Endothelial cell of umbilical vein (primary cell): ENCODE measurements at regions not wholly inside any gene's neighbourhood (a gene's known extent, or its start where the extent isn't known, plus 50 kb on each side); places are given as distances from the start of the nearest gene placed in this dataset.

Experiments used
- BruUV-seq: library from RNA; stranded (reverse); fragments of 400-500 nt; replicated peaks from 2 replicates; lab custom pipeline; 2021; lab: Mats Ljungman, UMichigan
- CTCF ChIA-PET: fragments of 300-600, 350-600 bp; sonication (Branson Sonifier 250); formaldehyde crosslinking; loops from one replicate; lab custom pipeline; 2021; ENCODE audit warnings: antibody characterized with exemption, inconsistent platforms; lab: Charles Lee
- POLR2A ChIA-PET: fragments of 300-600, 350-600 bp; sonication (Branson Sonifier 250); formaldehyde crosslinking; loops from one replicate; lab custom pipeline; 2021; ENCODE audit warnings: antibody characterized with exemption, inconsistent platforms; lab: Charles Lee
- DNase-seq: peaks from one replicate; pipeline ENCODE4 v3.0.0-alpha.2; 2011; ENCODE audit warnings: low read depth, low spot score
- FAIRE-seq: peaks from 2 replicates; lab custom pipeline; 2011; peaks lifted over from hg19 to GRCh38; lab: Jason Lieb, UNC
- H2AFZ ChIP-seq: 2 replicates; pipeline ENCODE4 v1.6.0; 2012; ENCODE audit warnings: low read depth, low read length, control low read depth, inconsistent platforms
- H3K27ac ChIP-seq: 2 replicates; pipeline ENCODE4 v1.5.1; 2011; ENCODE audit warnings: low read depth, mild to moderate bottlenecking, control low read depth, low read length, moderate library complexity; ENCODE audit not compliant: insufficient read depth
- H3K27me3 ChIP-seq, 2 experiments: 2 replicates each; pipeline versions ENCODE4 v1.6.0 to v1.6.1; 2011; ENCODE audit warnings: low read length in 2 of 2, mixed read lengths in 1 of 2; ENCODE audit not compliant: control insufficient read depth in 2 of 2, insufficient read depth in 2 of 2
- H3K36me3 ChIP-seq, 2 experiments: 2 replicates in 1 of 2; 3 replicates in 1 of 2; pipeline ENCODE4 v1.5.1; 2011; ENCODE audit warnings: low read length in 2 of 2, mild to moderate bottlenecking in 1 of 2, moderate library complexity in 1 of 2; ENCODE audit not compliant: control insufficient read depth in 2 of 2, insufficient read depth in 2 of 2; ENCODE audit errors: extremely low read depth in 1 of 2
- H3K4me1 ChIP-seq: 3 replicates; pipeline ENCODE4 v1.5.1; 2011; ENCODE audit warnings: mild to moderate bottlenecking, low read length; ENCODE audit not compliant: control insufficient read depth, insufficient read depth; ENCODE audit errors: extremely low read depth
- H3K4me2 ChIP-seq: 2 replicates; pipeline ENCODE4 v1.6.1; 2011; ENCODE audit warnings: low read length, control low read depth, mixed read lengths; ENCODE audit not compliant: insufficient read depth
- H3K4me3 ChIP-seq, 3 experiments: fragments of 200-600 bp in 1 of 3; sonication (generic), shearing (Covaris generic) in 1 of 3; replicated peaks in 1 of 3; 2 replicates each; pipeline ENCODE4 v1.5.1; 2011 to 2016; ENCODE audit warnings: control low read depth in 3 of 3, low read length in 3 of 3, mild to moderate bottlenecking in 2 of 3, inconsistent platforms in 1 of 3, low read depth in 1 of 3, moderate library complexity in 1 of 3; ENCODE audit not compliant: insufficient read depth in 1 of 3
- H3K79me2 ChIP-seq: 2 replicates; pipeline ENCODE4 v1.6.0; 2012; ENCODE audit warnings: low read length, inconsistent platforms; ENCODE audit not compliant: control insufficient read depth, insufficient read depth
- H3K9ac ChIP-seq: replicated peaks from 2 replicates; pipeline ENCODE3; 2011; ENCODE audit warnings: low read length, control low read depth; ENCODE audit not compliant: insufficient read depth; ENCODE audit errors: extremely low read depth
- H3K9me1 ChIP-seq: replicated peaks from 3 replicates; pipeline ENCODE4 v1.6.0; 2011; ENCODE audit warnings: mild to moderate bottlenecking, low read length; ENCODE audit not compliant: control insufficient read depth, insufficient read depth; ENCODE audit errors: extremely low read depth
- H3K9me3 ChIP-seq: replicated peaks from 2 replicates; pipeline ENCODE4 v1.5.1; 2012; ENCODE audit warnings: low read length, inconsistent platforms; ENCODE audit not compliant: control insufficient read depth, insufficient read depth
- H4K20me1 ChIP-seq: replicated peaks from 2 replicates; pipeline ENCODE3; 2011; ENCODE audit warnings: mild to moderate bottlenecking, low read length; ENCODE audit not compliant: control insufficient read depth, insufficient read depth; ENCODE audit errors: extremely low read depth
- CTCF ChIP-seq, 2 donors: IDR thresholded peaks; 1 replicate in 1 of 2; 2 replicates in 1 of 2; pipeline ENCODE4 v1.5.1; 2011; ENCODE audit warnings: low read length in 2 of 2, mild to moderate bottlenecking in 2 of 2, moderate library complexity in 2 of 2, control low read depth in 1 of 2, inconsistent platforms in 1 of 2, low read depth in 1 of 2; ENCODE audit not compliant: insufficient read depth in 1 of 2; ENCODE audit errors: extremely low read depth in 1 of 2
- EZH2 ChIP-seq: IDR thresholded peaks from 2 replicates; pipeline ENCODE4 v1.6.1; 2012; ENCODE audit warnings: borderline replicate concordance, low read depth, mild to moderate bottlenecking, moderate library complexity, low read length, inconsistent platforms; ENCODE audit not compliant: severe bottlenecking
- FOS ChIP-seq: IDR thresholded peaks from 2 replicates; pipeline ENCODE4 v1.6.1; 2011; ENCODE audit warnings: mild to moderate bottlenecking, low read length, moderate library complexity, borderline replicate concordance; ENCODE audit not compliant: insufficient read depth
- GATA2 ChIP-seq: IDR thresholded peaks from 2 replicates; pipeline ENCODE4 v1.7.0; 2011; ENCODE audit warnings: low read depth, mild to moderate bottlenecking, moderate library complexity, mixed read lengths, low read length; ENCODE audit not compliant: insufficient read length, insufficient read depth
- JUN ChIP-seq: IDR thresholded peaks from 2 replicates; pipeline ENCODE4 v1.6.1; 2011; ENCODE audit warnings: borderline replicate concordance, low read depth; ENCODE audit not compliant: insufficient read length, insufficient read depth
- MAX ChIP-seq: IDR thresholded peaks from 2 replicates; pipeline ENCODE4 v1.6.1; 2011; ENCODE audit not compliant: insufficient read depth, insufficient read length
- MYC ChIP-seq: IDR thresholded peaks from one replicate; pipeline ENCODE4 v1.6.1; 2011; ENCODE audit warnings: mild to moderate bottlenecking, low read depth, low read length
- POLR2A ChIP-seq: IDR thresholded peaks from 2 replicates; pipeline ENCODE4 v1.6.1; 2012; ENCODE audit warnings: low read depth, mild to moderate bottlenecking, control low read depth, low read length
- POLR2AphosphoS5 ChIP-seq: IDR thresholded peaks from 2 replicates; pipeline ENCODE4 v1.6.1; 2012; ENCODE audit warnings: low read depth, mild to moderate bottlenecking, control low read depth, low read length, moderate library complexity; ENCODE audit not compliant: insufficient read depth
- dilution Hi-C: fragments of 300-500 bp; cut with MboI; formaldehyde crosslinking; loops from one replicate; pipeline ENCODE4 v1.15.0; 2019; ENCODE audit warnings: low sequenced_read_pairs; ENCODE audit not compliant: extremely low pct_ligation_motif_present
- intact Hi-C: fragments of 100-400 bp; cut with micrococcal nuclease; formaldehyde crosslinking; loops from one replicate; pipeline ENCODE4 v1.10.0; 2022

- dilution Hi-C loops, result no loop called here
- H3K4me3 ChIP-seq, result no peak overlapping the region
- ChIA-PET POLR2A (no interaction called here), CTCF (interaction anchor here (1.0 to 1.5 kb wide), 3 partner anchors 45 to 144 kb away, joined by 3 to 4 read pairs (median 3); no protein-coding TSS in a partner anchor)
- no peaks in the 10 kb centered on the region for H3K9me1 ChIP-seq
- intact Hi-C loops, result no loop called here
- H3K9me3 ChIP-seq, result no peaks in the 10 kb centered on the region
- FAIRE-seq (no peak), DNase-seq (no peak)
- peaks cover 2% of the 10 kb centered on the region for H3K79me2 ChIP-seq
- no peaks in the 10 kb centered on the region for H4K20me1 ChIP-seq
- peaks cover 22% of the 10 kb centered on the region for H3K4me1 ChIP-seq
- H3K27ac ChIP-seq, result no peak overlapping the region
- H3K36me3 ChIP-seq, result no peaks in the 10 kb centered on the region
- H2AFZ ChIP-seq, result no peak overlapping the region
- BruUV-seq, result no TSS peak
- no peak for TF ChIP-seq MYC
- TF ChIP-seq GATA2, result no peak
- TF ChIP-seq POLR2A, result no peak
- no peak for TF ChIP-seq JUN
- TF ChIP-seq FOS, result no peak
- TF ChIP-seq MAX, result no peak
- TF ChIP-seq EZH2, result no peak
- no peak for TF ChIP-seq POLR2AphosphoS5
- no peak for TF ChIP-seq CTCF (IDR thresholded peaks at IDR 0.05; ENCODE audit: extremely low read depth in 1 of 2, insufficient read depth in 1 of 2, low read depth in 1 of 2, low read length in 2 of 2)
- H3K4me2 ChIP-seq, result no peak overlapping the region
- no peaks in the 10 kb centered on the region for H3K27me3 ChIP-seq
- H3K9ac ChIP-seq, result no peak overlapping the region
Observed at GRCh38 chr17:77475016-77475976, 334.5 kb downstream of the SEC14L1 start.
